ENCODE measurements at regions not wholly inside any gene's neighbourhood (a gene's known extent, or its start where the extent isn't known, plus 50 kb on each side); places are given as distances from the start of the nearest gene placed in this dataset.

DNA sequence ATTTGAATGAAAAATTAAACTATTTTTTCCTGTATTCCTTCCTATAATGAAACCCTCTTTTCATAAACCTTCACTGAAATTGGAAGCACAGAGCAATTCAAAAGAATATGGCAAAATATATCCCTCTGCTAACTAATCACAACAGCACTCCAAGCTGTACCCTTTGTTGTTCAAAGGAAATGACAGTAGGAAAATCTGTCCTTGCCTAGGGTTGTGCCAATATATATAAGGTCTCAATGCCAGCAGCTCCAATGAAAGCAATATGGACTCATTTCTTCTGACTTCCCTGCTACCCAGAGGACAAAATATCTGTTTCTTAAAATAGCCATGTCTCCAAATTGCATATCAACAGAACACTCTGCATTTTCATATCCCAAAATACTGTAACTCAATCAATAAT is 373.9 kb upstream of the MC4R start:
- no peak for DNase-seq (ENCODE audit: low spot score)
- in situ Hi-C loops (cut with MboI; ENCODE audit: low pct_unique_long_range_greater_than_20kb, low sequenced_read_pairs, unreplicated experiment): no loop called here
- TF ChIP-seq, protein P1, sequence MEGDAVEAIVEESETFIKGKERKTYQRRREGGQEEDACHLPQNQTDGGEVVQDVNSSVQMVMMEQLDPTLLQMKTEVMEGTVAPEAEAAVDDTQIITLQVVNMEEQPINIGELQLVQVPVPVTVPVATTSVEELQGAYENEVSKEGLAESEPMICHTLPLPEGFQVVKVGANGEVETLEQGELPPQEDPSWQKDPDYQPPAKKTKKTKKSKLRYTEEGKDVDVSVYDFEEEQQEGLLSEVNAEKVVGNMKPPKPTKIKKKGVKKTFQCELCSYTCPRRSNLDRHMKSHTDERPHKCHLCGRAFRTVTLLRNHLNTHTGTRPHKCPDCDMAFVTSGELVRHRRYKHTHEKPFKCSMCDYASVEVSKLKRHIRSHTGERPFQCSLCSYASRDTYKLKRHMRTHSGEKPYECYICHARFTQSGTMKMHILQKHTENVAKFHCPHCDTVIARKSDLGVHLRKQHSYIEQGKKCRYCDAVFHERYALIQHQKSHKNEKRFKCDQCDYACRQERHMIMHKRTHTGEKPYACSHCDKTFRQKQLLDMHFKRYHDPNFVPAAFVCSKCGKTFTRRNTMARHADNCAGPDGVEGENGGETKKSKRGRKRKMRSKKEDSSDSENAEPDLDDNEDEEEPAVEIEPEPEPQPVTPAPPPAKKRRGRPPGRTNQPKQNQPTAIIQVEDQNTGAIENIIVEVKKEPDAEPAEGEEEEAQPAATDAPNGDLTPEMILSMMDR (IDR thresholded peaks at IDR 0.05; ENCODE audit: extremely low read depth, insufficient read depth, missing control alignments): no peak

- TF ChIP-seq, protein P1 (IDR thresholded peaks at IDR 0.05; ENCODE audit: extremely low read depth, insufficient read depth, missing control alignments): no peak
- no peak for DNase-seq (ENCODE audit: low spot score)
- in situ Hi-C loops (cut with MboI; ENCODE audit: low pct_unique_long_range_greater_than_20kb, low sequenced_read_pairs, unreplicated experiment): no loop called here
These were observed 374.3 kb upstream of the MC4R start for GRCh38 chr18:60746919-60747318.

DNA sequence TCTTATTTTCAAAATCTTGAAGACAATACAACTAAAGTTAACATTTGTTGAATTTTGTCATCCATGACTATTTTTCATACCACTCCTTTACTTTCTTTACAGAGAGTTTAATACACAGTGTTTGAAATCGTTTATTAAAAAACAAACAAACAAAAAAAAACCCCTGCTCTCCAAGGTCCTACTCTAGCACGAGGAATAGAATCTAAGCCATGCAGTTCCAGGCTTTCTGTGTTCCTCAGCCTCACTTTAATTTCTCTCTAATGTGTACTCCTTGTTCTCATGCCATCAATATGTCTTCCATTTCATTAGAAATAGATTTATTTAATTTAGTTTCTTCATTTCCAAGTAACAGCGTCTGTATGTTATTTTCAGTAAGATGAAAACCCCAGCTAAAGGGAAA is 381.2 kb upstream of the MC4R start:
- TF ChIP-seq, protein P1 (IDR thresholded peaks at IDR 0.05; ENCODE audit: extremely low read depth, insufficient read depth, missing control alignments): no peak
- in situ Hi-C loops (cut with MboI; ENCODE audit: low pct_unique_long_range_greater_than_20kb, low sequenced_read_pairs, unreplicated experiment): no loop called here
- no peak for DNase-seq (ENCODE audit: low spot score)

- no peak for DNase-seq (ENCODE audit: low spot score)
- TF ChIP-seq, protein P1 (IDR thresholded peaks at IDR 0.05; ENCODE audit: extremely low read depth, insufficient read depth, missing control alignments): no peak
- in situ Hi-C loops (cut with MboI; ENCODE audit: low pct_unique_long_range_greater_than_20kb, low sequenced_read_pairs, unreplicated experiment): no loop called here
These were observed 381.9 kb upstream of the MC4R start for GRCh38 chr18:60754413-60755009.

DNA sequence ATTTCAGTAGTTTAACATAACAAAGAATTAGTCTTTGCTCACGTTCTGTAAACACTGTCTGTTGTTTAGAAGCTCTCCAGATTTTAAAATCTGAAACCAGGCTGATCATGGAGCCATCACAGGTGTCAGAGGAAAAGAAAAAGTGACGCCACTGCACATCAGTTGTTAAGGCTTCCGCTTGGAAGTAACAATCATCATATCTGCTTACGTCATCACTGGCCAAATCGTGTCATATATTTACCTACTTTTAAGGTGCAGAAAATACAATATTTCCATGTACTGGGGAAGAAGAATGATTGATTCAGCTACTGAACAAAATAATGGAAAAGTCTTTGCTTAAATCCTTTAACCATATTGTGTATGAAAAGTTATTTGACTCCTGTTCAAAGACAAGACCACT is 382.6 kb upstream of the MC4R start:
- in situ Hi-C loops (cut with MboI; ENCODE audit: low pct_unique_long_range_greater_than_20kb, low sequenced_read_pairs, unreplicated experiment): no loop called here
- no peak for DNase-seq (ENCODE audit: low spot score)

DNA sequence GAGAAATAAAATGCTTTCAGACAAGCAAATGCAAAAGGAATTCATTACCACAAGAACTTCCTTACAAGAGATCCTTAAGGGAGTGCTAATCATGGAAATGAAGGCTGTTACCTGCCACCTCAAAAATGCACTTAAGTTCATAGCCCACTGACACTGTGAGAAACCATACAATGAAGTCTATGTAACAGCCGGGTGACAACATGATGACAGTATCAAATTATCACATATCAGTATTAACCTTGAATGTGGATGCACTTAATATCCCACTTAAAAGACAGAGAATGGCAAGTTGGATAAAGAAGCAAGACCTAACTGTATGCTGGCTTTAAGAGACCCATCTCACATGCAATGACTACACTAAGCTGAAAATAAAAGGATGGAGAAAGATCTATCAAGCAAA is 403.4 kb upstream of the MC4R start:
- no peak for DNase-seq (ENCODE audit: low spot score)
- in situ Hi-C loops (cut with MboI; ENCODE audit: low pct_unique_long_range_greater_than_20kb, low sequenced_read_pairs, unreplicated experiment): no loop called here
- TF ChIP-seq, protein P1 (IDR thresholded peaks at IDR 0.05; ENCODE audit: extremely low read depth, insufficient read depth, missing control alignments): no peak

More for the DNA sequence above, 382.6 kb upstream of the MC4R start:
- TF ChIP-seq, protein P1 (IDR thresholded peaks at IDR 0.05; ENCODE audit: extremely low read depth, insufficient read depth, missing control alignments): no peak

Measured in GM13977 (cell line).